GM21717 (cell line): ENCODE measurements at regions not wholly inside any gene's neighbourhood (a gene's known extent, or its start where the extent isn't known, plus 50 kb on each side); places are given as distances from the start of the nearest gene placed in this dataset.

Source experiments
- ATAC-seq: cut with Tn5 transposase; IDR thresholded peaks from one replicate; pipeline ENCODE4 v1.9.1; 2021; ENCODE audit warnings: mild to moderate bottlenecking, moderate library complexity; ENCODE audit not compliant: unreplicated experiment

DNA sequence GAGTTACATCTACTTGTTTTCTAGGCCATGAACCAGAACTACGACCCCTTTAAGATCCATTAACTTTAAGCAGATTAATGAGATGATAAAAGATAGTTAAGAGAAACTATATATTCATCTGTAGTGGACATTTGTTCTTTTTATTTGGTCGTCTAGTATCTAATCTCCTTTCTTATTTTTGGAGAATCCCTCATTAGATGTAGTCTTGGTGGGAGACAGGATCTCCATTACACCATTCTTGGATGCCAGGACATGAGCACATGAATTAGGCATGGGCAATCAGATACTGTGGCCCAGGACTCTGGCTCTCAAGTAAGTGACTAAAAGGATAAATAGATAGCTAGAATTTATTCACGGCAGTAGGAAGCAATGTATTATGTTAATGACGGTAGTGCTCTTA is 245.0 kb downstream of the ATP23 start:
- ATAC-seq = no peak

DNA sequence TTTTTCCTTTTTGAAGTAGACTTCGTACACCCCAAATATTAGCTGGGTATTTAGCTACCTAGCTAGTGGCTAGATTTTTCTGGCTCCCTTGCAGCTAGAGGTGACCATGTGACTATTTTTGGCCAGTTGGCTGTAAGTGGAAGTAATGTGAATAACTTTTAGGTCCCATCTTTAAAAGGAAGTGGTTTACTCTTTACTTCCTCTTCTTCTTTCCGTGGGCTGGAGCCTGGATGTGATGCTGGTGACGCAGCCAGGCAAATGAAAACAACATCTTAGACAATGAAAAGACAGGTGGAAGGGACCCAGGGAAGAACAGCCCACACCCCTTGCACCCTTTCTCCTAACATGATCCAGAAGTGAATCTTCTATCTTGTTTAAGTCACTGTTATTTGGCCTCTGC is 245.5 kb downstream of the ATP23 start:
- ATAC-seq = no peak

DNA sequence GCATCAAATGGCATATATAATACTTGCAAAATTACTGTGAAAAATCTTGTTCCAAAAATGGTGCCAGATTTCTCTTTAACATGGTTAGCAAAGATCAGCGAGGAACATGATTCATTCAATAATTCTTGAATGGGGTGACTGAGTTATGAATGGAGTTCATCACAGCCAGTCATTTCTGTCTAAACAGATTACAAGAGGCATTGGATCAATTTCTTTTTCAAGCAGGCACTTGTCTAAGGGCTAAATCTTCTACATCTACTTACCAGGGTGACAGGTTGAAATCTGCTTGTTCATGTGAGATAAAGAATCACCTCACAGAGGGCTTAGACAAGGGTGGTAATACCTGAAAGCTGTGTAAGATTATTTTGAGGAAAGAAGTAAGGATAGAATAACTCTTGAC is 247.7 kb downstream of the ATP23 start:
- no peak for ATAC-seq

DNA sequence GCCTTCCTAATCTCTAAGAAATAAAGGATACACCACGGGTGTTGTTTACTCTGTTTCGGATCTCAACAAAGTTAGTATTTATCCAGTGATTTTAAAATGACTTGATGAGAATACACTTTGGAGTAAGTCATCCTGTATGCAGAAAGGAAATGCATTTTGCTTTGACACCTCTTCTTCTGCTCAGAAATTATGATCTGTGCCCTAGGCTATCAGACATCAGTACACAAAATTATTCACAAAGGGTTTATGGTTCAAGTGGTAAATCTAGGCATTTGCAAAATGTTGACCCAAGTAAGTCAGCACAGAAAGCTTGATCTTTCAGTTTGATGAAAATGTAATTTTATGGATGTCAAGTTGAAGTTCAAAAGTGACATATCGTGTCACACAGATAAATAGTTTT is 248.5 kb downstream of the ATP23 start:
- ATAC-seq = no peak

DNA sequence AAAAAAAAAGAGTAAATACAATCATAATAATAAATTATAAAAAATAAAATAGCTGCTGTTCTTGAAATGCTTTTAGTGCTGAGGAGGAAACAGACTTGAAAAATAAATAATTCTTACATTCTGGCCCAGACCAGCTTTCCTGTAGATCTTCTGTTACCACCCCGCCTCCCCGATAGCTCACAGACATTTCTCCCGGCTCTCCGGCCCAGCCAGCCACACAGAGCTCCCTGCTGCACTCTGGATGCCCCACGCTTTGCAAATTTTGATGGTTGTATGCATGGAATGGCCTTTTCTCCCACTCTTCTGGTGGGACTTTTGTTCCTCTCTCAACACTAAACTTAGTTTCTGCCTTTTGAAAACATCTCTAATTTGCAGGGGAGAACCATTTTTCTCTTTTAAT is 249.3 kb downstream of the ATP23 start:
- ATAC-seq = no peak

DNA sequence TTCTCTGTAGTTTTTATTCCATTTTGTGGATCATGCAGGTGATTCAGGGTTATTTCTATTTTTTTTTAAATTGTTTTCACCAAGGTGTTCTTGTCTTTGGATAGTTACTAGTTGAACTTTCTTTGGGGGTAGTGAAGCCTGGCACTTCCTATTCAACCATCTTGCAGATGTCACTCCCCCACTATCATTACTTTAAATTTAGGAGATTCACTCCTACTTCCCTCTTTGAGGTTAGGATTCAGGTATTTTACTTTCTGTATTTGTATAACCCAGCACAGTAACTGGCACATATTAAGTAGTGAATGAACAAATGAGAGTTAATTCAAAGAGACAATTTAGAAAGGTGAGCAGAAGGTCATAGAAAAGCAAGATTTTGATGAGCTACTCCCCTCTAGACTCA is 255.6 kb downstream of the ATP23 start:
- no peak for ATAC-seq

DNA sequence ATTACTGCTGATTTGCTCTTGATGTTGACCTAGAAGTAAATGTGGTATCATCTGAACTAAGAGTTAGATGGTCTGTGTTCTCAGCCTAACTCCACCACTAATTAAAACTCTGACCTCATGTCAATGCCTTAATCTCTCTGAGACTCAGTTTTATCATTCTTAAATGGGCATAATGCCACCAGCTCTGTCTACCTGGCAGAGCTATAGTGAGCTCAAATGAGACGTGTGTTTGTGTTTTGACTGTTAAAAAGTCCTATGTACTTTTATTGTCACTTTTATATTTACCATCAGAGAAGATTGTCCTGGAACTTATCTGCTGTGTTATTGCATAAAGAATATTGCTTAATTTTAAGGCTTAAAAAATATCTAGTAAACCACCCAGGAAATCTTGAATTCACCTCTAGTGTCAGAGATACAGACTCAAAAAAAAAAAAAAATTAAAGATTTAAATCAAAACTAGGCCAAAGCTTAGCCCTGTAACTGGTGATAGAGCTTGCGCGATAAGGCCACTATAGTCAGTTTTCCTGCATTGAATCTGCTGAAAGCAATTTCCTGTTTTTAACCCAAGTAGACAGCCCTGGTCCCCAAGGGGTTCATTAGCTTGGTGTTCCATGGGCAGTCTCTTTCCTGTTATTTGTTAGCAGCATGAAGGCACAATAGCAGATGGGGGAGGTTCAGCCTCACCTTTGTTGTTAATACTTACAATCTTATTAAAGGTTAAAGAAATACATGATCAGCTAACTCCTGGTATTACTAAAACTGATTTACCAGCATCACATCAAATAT is 261.8 kb downstream of the ATP23 start:
- ATAC-seq = no peak

DNA sequence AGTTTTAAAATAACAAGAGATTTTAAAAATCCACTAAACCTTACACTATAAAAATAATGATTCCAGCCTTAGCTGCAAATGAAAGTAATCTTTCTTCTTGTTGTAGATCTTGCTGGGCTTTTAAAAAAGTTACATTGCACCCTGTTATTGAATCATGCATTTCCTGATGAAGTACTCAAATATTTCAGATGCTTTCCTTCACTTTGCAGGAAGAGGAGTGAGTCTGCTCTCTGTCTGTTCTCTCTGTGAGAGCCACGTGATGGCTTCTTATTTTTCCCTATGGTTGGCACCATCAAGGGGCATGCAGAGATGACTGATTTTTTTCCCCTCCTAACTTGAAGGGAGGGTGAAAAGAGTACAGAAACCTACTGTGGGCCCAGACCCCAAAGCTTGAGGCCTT is 262.7 kb downstream of the ATP23 start:
- ATAC-seq = no peak

DNA sequence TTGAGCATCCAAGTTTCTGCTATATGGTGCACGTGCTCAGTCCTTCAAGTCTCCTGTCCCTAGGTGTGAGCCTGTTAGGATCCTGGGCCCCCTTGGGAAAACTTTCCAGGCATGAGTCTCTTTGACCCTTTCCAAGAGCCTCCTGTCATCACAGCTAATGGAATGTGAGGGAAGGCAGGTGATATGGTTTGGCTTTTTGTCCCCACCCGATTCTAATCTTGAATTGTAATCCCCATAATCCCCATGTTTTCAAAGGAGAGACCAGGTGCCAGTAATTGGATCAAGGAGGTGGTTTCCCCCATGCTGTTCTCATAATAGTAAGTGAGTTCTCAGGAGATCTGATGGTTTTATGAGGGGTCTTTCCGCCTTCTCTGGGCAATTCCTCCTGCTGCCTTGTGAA is 265.5 kb downstream of the ATP23 start:
- ATAC-seq = no peak

DNA sequence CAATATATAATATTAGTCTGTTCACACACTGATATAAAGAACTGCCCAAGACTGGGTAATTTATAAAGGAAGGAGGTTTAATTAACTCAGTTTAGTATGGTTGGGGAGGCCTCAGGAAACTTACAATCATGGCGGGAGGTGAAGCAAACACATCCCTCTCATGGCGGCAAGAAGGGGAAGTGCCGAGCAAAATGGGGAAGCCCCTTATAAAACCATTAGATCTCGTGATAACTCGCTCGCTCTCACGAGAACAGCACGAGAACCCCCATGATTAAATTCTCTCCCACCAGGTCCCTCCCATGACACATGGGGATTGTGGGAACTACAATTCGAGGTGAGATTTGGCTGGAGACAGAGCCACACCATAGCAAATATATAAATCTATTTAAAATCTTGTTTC is 269.8 kb downstream of the ATP23 start:
- no peak for ATAC-seq

DNA sequence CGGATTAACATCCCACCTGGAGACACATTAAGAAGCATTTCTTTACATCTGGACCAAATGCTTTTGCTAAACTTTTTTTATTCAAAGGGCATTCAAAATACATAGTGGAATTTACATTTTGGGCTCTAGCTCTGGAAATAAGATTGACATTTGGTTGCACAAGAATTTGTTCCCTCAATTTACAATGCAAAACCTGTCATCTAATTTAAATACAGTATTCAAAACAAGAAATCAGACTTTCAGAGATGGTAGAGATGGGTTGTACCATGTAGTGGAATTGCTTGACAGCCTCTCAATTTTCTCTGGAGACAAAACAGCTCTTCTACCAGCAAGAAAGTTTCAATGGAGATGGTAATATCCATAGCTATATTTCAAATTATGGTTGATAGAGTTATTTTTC is 275.8 kb downstream of the ATP23 start:
- ATAC-seq = no peak

DNA sequence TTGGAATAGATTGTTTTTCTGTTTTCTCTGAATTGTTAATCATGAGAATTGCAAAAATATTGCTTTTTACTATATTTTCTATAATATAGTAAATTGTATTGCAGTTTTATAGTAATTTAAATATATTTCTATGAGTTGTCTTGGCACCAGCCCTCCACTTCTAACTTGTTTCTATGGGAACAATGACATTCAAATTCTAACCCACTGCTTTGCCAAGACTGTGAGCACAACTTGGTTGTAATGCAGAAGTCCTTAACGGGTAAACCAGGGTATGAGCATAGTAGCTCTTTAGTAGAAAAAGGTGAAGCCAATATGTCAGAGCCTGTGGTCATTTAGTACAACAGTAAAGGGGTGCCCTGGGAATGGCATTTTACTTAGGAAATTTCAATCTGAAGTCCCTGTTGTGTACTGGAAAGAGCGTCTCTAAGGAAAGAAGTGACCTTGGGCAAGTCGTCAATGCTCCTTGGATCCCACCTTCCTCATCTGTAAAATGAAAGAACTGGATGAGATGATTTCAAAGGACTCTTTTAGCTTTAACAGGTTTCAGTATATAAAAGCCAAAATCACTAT is 283.3 kb downstream of the ATP23 start:
- ATAC-seq = no peak

DNA sequence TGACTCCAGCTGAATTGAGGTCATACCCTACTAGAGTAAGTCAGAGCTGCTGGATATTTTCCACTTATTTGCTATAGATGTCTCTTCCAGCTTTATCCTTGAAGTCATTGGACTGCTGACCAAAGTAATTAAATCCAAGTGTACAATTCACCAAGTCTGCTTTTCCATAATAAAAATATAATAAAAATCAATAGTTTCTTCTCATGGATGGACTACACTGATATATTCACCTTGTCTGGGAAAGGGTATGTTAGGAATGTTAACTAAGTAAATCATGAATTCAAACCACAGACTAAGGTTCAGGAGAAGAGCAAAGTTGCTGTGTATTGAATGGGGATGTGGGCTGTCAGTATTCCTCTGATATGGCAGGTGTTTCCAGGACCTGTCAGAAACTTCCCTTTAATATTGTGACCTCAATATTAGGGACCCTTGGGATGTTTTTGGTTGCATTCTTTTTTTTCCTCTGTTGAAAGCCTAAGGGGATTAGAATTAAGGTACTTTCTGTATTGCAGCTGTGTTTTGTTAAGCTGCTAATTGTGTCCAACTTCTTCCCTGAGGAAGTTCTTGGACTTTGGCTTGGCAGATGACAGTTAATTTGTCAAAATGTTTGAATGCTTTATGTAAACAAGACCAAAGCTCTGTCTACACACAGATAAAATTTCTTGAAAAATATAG is 284.0 kb downstream of the ATP23 start:
- no peak for ATAC-seq

DNA sequence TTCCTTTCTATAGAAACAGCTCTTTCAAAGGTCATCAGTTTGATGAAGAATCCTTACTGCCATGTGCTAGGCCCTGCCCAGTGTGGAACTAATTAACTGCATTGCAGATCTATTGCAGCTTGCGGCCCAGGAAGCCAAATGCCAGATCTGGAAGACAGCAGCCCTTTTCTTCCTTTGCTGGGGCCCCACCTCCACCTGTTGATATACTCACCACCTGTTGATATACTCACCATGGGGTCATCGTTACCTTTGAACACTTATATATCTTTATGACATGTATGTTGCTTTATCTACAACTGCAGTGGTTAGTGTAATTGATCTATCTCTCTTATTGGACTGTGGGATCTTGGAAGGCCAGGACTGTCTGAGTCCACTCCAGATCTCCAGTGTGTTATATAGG is 292.5 kb downstream of the ATP23 start:
- no peak for ATAC-seq

DNA sequence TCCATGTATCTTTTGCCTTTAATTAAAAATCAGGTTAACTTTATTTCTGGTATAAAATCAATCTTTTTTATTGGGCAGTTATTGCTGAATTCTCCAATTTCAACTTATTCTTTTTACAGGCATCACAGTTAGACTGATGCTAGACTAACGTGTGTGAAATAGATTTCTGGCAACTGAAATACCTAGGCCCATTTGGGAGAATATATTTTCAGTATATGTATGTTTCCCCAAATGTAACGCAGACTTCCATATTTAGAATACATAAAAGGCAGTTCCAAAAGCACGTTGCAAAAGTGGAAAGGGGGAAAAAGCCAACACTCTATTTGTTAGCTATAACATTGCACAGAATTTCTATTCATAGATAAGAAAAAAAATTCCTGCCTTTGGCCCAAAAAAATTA is 297.0 kb downstream of the ATP23 start:
- ATAC-seq = no peak

DNA sequence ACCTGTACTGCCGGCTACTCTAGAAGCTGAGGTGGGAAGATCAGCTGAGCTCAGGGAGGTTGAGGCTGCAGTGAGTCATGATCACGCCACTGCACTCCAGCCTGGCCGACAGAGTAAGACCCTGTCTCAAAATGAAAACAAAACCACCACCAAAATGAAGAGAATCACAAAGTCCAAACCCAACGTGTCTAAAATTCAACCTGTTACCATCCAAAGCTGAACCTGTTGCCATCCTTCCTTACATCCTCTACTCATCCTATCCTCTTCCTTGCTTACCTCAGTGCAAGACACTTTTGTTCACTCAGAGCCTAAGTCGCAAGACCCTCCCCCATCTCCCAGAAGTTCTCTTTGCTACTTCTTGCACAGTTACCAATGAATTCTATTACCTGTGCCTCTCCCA is 299.7 kb downstream of the ATP23 start:
- ATAC-seq = no peak

DNA sequence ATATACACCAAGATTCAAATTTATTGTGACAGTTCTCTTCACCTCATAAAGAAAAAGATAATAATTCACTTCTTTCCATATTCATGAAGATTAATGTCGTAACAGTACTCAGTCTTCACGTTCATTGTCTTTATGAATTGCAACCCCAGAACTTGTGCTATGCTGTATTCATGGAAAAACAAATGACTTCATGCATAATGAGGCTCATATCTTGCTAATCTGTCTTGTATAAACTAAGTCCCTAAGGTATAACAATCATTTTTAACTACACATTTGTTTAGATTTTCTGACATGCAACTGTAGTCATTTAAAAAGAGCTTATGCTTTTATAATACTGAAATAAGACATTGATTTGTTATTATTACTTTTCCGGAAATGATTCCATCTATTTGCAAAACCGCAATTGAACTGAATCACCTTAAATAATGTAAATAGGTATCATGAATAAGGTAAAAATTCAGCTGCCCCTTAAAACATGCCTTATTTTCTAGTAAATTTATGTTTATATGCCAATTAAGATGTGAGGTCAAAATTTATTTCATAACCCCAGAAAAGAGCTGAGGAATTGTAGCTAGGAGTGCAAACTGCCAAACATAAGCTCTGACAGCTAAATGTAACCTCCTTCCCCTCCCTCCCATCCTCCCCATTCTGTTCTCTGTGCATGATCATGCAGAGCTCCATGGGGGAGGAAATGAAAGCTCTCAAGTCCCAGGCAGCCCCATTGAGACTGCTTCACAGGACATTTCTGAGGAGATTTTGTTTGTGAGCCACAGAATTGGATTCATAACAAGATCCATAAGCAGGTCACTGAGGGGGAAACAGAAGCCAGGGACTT is 301.6 kb downstream of the ATP23 start:
- ATAC-seq = no peak

DNA sequence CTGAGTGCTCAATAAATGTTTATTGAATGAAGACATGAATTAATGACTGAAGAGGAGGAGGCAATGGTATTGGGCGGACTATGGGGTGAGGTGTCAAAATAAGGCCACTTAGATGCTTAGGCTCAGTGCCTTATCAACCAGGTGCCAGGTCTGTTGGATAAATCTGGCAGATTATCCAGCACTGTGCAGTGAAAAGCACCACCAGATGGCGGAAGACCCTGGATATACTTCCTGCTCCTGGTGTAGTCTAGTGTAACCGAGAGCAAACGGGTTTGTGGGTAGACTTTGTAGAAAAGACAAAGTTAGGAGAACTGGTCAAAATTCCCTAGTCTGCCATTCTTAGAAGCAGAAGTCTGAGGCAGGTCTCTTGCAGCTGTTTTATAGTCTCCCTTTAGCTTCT is 306.3 kb downstream of the ATP23 start:
- ATAC-seq = no peak

DNA sequence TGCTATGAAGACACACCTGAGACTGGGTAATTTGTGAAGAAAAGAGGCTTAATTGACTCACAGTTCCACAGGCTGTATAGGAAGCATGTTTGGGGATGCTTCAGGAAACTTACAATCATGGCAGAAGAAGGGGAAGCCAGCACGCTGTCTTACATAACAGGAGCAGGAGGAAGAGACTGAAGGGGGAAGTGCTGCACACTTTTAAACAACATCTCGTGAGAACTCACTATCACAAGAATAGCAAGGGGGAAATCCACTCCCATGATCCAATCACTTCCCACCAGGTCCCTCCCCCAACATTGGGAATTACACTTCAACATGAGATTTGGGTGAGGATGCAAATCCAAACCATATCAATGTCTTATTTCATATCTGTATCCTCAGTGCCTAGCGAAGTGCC is 307.2 kb downstream of the ATP23 start:
- no peak for ATAC-seq

DNA sequence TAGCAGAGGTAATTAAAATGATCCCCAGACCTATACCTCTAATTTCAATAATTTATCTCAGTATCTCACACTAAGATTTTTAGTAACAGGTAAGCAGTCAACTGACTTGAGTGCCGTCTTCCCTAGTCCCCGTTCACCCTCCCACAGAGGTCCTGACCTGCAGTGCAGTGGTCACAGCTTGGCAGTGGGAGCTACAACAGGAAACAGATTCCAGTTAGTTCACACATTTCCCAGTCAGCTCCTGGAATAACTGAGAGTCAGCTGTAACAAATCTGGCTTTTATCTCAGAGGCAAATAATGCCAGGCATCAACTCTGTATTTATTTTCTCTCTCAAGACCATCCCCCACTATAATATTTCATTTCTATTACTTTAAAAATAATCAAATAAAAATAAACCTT is 308.2 kb downstream of the ATP23 start:
- ATAC-seq = no peak

DNA sequence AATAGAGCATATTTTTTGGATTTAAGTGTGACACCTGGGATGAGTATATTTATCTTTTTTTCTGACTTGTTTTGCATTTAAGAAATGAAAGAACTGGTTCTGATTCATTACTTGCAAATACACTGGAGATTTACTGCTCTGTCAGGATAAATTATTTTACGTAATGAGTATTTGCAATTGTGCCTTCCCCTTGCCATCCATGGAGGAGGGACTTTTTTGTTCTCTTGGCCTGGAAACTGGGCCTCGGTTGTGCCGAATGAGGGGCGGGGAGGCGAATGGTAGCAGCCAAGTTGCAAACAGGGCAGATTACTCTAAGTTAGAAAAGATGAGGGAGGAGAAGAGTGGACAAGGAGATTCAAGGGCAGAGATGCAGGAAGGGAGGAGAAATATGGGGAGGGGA is 308.7 kb downstream of the ATP23 start:
- ATAC-seq = no peak

DNA sequence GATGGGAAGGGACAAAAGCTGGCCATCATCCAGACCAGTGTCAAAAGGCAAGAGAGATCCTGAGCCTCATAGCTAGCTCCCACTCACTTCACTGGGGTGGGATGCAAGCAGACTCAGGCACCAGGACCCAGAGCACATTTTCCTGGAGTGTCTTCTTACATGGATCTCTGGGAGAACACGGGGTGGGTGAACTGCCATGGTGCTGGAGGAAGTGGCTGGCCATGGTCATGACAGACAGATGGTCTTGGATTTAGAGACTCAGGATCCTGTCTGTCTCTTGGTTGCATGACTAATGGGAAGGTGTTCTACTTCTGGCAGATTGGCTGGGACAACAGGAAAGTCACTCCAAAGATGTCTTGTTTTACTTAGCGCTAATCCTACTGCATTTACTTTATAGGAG is 311.5 kb downstream of the ATP23 start:
- no peak for ATAC-seq
